GM08714 (cell line): ENCODE measurements at regions not wholly inside any gene's neighbourhood (a gene's known extent, or its start where the extent isn't known, plus 50 kb on each side); places are given as distances from the start of the nearest gene placed in this dataset.

Source experiments
- H3K4me3 ChIP-seq: fragments of 200-500 bp; sonication (Bioruptor generic); 2 replicates; pipeline ENCODE4 v1.5.1; 2014; ENCODE audit warnings: mild to moderate bottlenecking, low read length, inconsistent platforms
- ZNF274 ChIP-seq: IDR thresholded peaks from 2 replicates; pipeline ENCODE4 v1.6.1; 2012; ENCODE audit warnings: mild to moderate bottlenecking, low read depth, low read length

GRCh38 chr11:109730669-109731068, 308.7 kb downstream of the C11orf87 start:
- no peak overlapping the region for H3K4me3 ChIP-seq
- TF ChIP-seq ZNF274: no peak

- TF ChIP-seq ZNF274: no peak
- H3K4me3 ChIP-seq: no peak overlapping the region
These were observed 309.5 kb downstream of the C11orf87 start for GRCh38 chr11:109731451-109731850.

- TF ChIP-seq ZNF274: no peak
- no peak overlapping the region for H3K4me3 ChIP-seq
These were observed 311.3 kb downstream of the C11orf87 start for GRCh38 chr11:109733245-109733644.

- H3K4me3 ChIP-seq: no peak overlapping the region
- TF ChIP-seq ZNF274: no peak
These were observed 312.6 kb downstream of the C11orf87 start for GRCh38 chr11:109734566-109734965.

- no peak for TF ChIP-seq ZNF274
- H3K4me3 ChIP-seq: no peak overlapping the region
These were observed 313.1 kb downstream of the C11orf87 start for GRCh38 chr11:109735128-109735527.

GRCh38 chr11:109739379-109739778, 317.4 kb downstream of the C11orf87 start:
- no peak overlapping the region for H3K4me3 ChIP-seq
- no peak for TF ChIP-seq ZNF274

- H3K4me3 ChIP-seq: no peak overlapping the region
- TF ChIP-seq ZNF274: no peak
These were observed 324.1 kb downstream of the C11orf87 start for GRCh38 chr11:109745996-109746625.

- H3K4me3 ChIP-seq: no peak overlapping the region
- no peak for TF ChIP-seq ZNF274
These were observed 325.8 kb downstream of the C11orf87 start for GRCh38 chr11:109747839-109748238.

- no peak overlapping the region for H3K4me3 ChIP-seq
- no peak for TF ChIP-seq ZNF274
These were observed 327.5 kb downstream of the C11orf87 start for GRCh38 chr11:109749476-109749875.

- H3K4me3 ChIP-seq: no peak overlapping the region
- no peak for TF ChIP-seq ZNF274
These were observed 329.0 kb downstream of the C11orf87 start for GRCh38 chr11:109750964-109751363.

- no peak for TF ChIP-seq ZNF274
- H3K4me3 ChIP-seq: no peak overlapping the region
These were observed 330.3 kb downstream of the C11orf87 start for GRCh38 chr11:109752212-109752825.

- no peak overlapping the region for H3K4me3 ChIP-seq
- no peak for TF ChIP-seq ZNF274
These were observed 334.5 kb downstream of the C11orf87 start for GRCh38 chr11:109756521-109756920.

- no peak for TF ChIP-seq ZNF274
These were observed 335.0 kb downstream of the C11orf87 start for GRCh38 chr11:109756951-109757350.

GRCh38 chr11:109762546-109762945, 330.6 kb upstream of the ZC3H12C start:
- no peak for TF ChIP-seq ZNF274
- H3K4me3 ChIP-seq: no peak overlapping the region

More at GRCh38 chr11:109756951-109757350, 335.0 kb downstream of the C11orf87 start:
- H3K4me3 ChIP-seq: no peak overlapping the region

GRCh38 chr11:109765709-109766311, 327.4 kb upstream of the ZC3H12C start:
- H3K4me3 ChIP-seq: no peak overlapping the region
- TF ChIP-seq ZNF274: no peak

- no peak for TF ChIP-seq ZNF274
- H3K4me3 ChIP-seq: no peak overlapping the region
These were observed 323.3 kb upstream of the ZC3H12C start for GRCh38 chr11:109769858-109770257.
